Stimulated activated CD8-positive, alpha-beta memory T cell treated with anti-CD3 and anti-CD28 coated beads, Interleukin-4, amount 100 ng/mL, for 48 hours (primary cell): ENCODE measurements at regions not wholly inside any gene's neighbourhood (a gene's known extent, or its start where the extent isn't known, plus 50 kb on each side); places are given as distances from the start of the nearest gene placed in this dataset.

ENCODE experiments used
- DNase-seq: peaks from one replicate; pipeline ENCODE4 v3.0.0-alpha.2; 2020

GRCh38 chr5:39863926-39864552, 439.3 kb upstream of the DAB2 start:
- DNase-seq = no peak

GRCh38 chr5:39857041-39857440, 432.3 kb upstream of the DAB2 start:
- DNase-seq = no peak

DNA sequence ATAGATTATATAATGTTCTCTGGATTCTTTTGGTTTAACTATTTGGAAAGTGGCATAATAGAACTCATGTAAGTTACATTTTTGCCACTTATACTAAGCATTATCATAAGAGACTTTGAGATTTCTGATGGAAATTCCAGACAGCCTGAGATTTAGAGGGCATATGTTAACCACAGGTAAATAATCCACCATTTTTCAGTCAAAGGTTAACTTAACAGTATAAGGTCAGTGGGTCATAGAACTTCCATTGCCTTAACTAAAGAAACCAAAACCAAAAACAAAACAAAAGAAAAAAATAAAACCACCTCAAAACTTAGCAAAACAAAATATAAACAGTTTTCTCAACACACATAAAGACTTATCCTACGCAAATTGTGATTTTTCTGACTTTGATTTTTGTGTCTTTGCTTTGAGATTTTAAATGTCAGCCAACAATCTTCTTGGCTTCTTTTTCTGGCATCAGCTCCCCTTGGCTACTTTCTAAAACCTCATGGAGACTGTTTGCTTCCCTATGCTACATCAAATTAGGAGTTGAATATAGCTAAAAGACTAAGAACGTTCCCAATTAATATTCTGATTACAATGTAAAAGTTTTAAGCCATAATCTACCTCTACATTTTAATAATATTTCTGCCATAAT, 430.1 kb upstream of the DAB2 start:
- DNase-seq = no peak

DNA sequence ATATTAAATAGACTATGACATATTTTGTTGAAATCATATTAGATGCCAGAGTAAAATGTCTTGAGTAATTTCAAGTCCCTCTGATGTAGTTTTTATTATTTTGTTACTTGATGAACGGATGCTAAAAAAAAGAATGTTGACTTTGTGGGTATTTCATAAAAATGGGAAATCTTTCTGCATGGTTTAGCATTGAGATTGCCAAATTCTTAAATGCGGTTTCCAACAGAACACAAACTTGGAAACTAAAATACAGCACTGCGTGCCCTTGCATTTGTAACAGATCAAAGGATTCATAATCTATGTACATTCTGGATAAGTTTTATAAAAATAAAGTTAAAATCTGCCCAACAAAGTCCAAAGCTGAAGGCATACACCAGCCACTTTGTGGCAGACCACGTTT, 425.5 kb upstream of the DAB2 start:
- DNase-seq = no peak

- no peak for DNase-seq
Measured at GRCh38 chr5:39846144-39846543, 421.4 kb upstream of the DAB2 start.

DNA sequence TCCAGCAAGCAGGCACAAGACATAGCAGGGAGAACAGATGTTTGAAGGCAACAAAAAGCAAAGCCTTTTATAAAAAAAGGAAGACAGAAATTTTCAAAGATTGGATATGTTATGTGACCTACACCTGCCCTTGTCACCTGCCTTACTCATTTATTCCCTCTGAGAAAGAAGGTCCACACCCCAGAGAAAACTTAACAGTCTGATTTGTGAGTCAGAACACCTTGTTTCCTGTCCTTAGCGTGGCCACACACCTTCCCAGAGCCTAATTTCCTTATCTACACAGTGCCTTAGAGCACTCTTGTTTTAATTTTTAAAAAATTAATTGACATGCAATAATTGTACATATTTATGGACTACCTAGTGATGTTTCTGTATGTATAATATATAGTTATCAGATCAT, 419.0 kb upstream of the DAB2 start:
- no peak for DNase-seq

- no peak for DNase-seq
Measured at GRCh38 chr5:39835371-39835770, 410.6 kb upstream of the DAB2 start.

DNA sequence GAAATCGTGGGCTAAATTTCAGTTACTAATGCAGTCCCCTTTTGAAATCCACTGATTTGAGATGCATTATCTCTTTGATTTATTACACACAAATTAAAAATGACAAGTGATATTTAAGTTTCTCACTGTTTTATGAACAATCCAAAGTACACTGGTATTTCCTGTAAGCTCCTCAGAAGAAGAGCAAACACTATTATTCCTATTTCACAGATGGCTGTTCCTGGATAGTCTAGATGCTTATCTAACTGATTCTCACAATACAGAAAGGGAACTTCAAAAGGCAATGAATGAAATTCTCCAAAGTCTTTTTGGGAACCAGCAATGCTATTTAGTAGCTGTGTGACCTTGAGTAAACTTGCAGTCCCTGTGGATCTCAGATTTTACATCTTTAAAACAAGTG, 404.7 kb upstream of the DAB2 start:
- DNase-seq = no peak

GRCh38 chr5:39826051-39826450, 401.3 kb upstream of the DAB2 start:
- no peak for DNase-seq

DNA sequence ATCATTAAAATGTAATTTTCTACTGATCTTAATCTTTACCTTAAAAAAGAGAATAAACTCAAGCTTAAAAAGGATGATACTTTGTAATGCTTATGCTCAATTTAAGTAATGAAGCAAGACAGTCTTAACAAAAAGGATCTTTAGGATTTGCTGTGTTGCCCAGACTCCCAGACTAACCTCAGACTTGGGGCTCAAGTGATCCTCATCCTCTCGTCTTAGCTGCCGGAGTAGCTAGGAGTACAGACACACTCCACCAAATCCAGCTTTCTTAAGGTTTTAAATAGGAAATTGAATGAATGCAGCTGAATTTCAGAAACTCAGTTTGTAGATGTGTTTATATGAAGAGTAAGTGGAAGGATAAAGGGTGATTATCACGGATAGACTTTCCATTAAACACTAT, 400.5 kb upstream of the DAB2 start:
- DNase-seq = no peak

GRCh38 chr5:39822020-39822419, 397.2 kb upstream of the DAB2 start:
- DNase-seq = no peak

DNA sequence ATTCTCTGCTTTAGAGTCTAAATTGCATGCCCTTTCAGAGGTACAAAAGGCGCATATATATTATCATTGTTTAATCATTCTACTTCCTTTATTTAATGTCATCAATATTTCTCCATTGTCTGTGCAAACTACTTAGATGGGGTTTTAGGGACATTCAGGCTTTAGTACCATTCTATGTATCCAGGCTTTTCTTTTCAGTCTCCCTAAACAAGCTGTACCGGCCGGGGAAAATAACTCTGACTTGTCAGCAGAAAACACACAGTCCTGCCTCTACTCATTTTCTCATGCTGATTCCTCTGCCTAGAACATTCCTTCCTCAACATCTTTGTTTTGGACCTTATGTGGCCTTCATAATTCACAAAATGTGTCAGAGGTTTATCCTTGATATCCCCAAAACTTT, 392.1 kb upstream of the DAB2 start:
- DNase-seq = no peak

DNA sequence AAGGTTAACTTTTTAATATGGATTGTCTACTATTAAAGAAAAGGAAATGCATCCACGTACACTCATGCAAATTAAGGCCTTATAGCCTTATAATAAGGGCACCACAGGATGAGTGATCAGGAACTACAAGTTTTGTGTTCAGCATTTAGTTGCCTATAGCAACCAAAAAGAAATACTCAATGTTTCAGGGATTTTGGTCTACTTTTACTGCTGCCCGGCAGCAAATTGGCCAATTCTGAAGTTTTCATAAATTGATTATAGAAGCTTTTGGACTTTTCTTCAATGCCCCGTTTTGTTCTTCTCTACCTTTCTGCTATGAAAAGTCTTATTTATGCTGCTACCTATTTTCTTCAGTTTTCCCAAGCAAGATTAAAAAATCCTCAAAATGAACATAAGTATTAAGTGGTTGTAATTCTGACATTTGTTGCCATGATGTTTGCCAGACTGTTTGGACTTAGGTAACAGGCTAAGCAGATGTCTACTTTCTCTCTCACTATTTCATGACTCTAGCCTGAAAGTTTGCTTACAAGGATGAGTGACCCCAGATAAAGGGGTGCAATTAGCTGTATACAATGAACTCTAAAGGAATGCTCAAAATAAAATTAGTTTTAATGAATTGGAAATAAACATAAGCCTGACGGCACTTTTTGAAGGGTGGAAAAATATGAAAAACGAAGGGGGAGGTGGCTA, 391.5 kb upstream of the DAB2 start:
- DNase-seq = no peak

DNA sequence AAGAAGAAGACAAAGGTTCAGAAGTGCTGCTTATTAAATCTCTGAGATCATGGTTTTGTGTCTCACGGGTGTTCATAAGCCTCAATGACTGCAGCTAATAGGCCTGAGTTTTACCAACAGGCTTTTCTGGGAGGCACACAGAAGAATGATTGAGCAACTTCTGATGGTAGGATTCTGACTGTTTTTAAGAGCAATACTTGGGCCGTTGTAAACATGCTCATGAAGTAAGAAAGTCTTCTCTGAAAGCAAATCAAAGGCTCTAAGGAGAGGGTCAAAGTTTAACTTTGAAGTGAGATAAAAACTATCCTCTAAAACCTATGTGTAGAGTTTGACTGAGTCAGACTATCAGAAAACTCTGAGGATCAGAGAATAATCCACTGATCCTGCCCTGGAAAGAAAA, 390.9 kb upstream of the DAB2 start:
- DNase-seq = no peak

GRCh38 chr5:39811381-39811780, 386.6 kb upstream of the DAB2 start:
- DNase-seq = no peak

GRCh38 chr5:39808656-39809055, 383.9 kb upstream of the DAB2 start:
- DNase-seq = no peak

GRCh38 chr5:39801306-39801705, 376.5 kb upstream of the DAB2 start:
- no peak for DNase-seq

DNA sequence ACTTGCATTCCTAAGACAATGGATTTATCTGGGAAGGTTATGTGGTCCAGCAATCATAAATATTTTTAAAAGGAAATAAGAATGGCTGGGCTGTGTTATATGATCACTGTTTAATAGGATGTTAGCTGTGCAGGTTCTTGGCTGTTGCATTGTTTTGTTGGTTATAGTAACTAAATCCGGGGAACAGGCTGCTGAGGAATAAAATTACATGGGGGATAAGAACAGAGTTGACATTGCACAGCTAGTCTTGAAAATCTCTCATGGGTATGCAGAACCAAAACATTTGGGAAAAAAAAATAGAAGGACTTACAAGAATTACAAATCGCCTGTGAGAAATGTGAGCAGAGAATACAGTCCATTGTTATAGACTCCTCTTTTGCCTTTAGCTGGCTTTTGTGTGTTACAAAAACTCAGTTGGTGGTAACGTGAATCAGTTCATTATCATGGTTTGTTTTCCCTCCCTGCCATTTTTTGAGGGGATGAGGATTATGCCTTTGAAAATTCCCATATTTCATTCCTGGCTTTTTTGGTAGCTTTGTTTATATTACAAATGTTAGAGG, 375.3 kb upstream of the DAB2 start:
- DNase-seq = no peak

DNA sequence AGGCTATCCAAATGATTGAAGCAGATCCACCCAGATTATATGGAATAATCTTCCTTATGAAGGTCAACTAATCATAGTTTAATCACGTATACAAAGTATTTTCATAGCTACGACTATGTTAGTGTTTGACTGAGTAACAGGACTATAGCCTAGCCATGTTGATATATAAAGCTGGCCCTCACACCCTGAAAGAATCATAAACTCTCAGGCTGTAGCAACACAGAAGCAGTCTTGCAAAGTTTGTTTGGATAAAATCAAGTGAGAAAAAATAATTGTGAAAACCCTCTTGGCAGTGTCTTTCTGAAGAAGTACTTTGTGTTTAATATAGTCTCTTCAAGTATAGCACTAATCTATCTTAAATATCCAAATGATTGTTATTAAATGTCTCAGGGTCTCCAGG, 374.5 kb upstream of the DAB2 start:
- DNase-seq = no peak

DNA sequence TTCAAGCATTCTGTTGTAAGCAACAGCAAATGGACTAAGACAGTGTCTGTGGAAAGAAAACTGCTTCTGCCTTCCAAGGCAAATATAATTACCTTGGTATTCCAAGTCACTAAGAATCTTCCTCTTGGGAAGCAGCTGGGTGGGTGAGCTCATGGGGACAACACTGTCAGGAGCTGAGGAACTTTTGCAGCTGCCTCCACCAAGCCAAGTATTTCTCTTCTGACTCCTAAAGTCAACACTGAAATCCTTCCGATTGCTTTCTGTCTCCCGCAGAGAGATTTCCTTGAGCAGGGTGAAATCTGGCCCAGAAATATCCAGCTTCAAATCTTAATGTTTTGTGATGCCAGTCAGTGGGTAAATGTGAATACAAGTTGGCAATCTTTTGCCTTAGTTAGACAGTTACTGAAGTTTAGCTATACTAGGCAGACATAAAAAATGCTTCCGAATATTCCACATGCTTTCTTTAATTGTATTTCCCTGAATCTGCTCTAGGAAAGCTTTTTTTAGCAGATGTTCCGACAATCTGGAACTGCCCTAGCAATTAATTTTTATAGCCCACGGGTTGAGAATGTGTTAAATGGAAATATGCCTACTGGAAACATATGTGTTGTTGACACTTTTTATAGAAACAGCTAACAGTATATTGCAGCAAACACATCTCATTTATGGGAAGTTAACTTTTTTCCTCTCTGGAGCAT, 369.9 kb upstream of the DAB2 start:
- DNase-seq = no peak

- no peak for DNase-seq
Measured at GRCh38 chr5:39785410-39785809, 360.6 kb upstream of the DAB2 start.

DNA sequence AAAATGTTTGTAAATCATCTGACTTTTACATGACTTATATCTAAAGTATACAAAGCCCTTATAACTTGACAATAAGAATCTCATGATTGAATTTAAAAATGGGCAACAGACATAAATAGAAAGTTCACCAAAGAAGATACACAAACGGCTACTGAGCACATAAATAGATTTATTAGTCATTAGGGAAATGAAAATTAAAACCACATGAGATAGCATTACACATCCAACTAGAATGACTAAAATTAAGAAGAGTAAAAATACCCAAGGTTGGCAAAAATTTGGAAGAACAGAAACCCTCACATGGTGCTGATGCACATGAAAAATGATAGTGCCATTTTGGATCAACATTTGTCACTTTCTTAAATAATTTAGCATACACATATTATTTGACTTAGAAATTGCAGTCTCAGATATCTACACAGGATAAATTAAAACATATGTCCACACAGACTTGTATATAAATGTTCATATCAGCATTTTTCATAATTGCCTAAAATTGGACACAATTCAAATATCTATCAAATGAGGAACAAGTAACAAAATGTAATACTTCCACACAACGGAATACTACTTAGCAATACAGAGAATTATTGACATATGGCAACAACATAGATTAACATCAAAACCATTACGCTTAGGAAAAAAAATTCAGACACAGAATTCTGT, 359.1 kb upstream of the DAB2 start:
- DNase-seq = no peak

GRCh38 chr5:39780347-39780746, 355.6 kb upstream of the DAB2 start:
- no peak for DNase-seq
